RPMI8226 (cell line): ENCODE measurements at regions not wholly inside any gene's neighbourhood (a gene's known extent, or its start where the extent isn't known, plus 50 kb on each side); places are given as distances from the start of the nearest gene placed in this dataset.

Experiments
- DNase-seq: peaks from one replicate; pipeline ENCODE4 v3.0.0-alpha.2; 2015

DNA sequence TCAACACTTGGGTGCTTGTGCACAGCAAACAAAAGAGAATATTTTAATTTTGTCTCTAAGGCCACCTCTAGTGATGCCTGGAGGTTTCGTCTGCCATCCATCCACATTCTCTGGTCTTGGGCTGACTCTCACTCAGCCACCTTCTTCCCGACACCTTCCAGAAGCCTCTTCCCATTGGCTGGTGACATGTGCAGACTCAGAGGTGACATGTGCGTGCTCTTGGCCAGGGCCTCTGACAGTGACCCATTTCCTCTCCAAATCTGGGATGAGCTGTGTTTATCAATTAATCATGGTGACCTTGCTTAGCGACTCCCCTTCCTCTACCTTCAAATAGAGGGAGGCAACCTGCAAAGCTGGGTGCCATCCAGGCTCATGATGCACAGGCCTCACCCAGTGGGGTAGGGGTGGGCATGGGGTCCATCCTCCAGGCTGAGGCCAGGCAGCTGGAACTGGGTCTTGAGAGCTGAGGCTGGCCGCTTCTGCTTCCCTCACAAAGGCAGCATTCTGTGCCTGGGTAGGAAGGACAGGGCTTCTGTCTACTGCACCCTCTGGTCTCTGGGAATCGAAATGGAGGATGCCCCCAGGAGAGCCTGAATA, 91.8 kb downstream of the DHCR7 start:
- DNase-seq = no peak

GRCh38 chr11:71355281-71355680, 92.9 kb downstream of the DHCR7 start:
- no peak for DNase-seq

GRCh38 chr11:71354394-71355105, 93.6 kb downstream of the DHCR7 start:
- no peak for DNase-seq

- no peak for DNase-seq
These were observed 95.4 kb downstream of the DHCR7 start for GRCh38 chr11:71352748-71353147.

GRCh38 chr11:71352226-71352625, 96.0 kb downstream of the DHCR7 start:
- no peak for DNase-seq

DNA sequence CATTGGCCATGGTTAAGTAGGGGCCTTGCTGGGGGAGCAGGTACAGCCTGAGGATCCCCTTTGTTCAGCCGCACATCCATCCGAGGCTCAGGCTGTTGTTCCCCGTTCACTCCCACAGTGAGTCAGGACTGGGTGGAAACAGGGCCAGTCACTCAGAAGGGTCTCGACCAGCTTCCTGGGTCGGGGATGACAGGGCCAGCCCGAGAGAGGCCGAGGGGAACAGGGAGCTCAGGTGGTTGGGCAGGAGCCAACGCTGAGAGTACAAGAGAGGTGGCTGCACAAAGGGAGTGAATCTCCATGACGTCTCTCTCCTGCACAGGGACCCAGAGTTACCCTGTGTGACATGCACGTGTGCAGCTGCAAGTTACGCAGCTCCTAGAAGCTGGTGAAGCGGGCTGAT, 97.2 kb upstream of the SHANK2 start:
- peak; percentile 35 for DNase-seq

GRCh38 chr11:71343828-71344400, 91.5 kb upstream of the SHANK2 start:
- no peak for DNase-seq

DNA sequence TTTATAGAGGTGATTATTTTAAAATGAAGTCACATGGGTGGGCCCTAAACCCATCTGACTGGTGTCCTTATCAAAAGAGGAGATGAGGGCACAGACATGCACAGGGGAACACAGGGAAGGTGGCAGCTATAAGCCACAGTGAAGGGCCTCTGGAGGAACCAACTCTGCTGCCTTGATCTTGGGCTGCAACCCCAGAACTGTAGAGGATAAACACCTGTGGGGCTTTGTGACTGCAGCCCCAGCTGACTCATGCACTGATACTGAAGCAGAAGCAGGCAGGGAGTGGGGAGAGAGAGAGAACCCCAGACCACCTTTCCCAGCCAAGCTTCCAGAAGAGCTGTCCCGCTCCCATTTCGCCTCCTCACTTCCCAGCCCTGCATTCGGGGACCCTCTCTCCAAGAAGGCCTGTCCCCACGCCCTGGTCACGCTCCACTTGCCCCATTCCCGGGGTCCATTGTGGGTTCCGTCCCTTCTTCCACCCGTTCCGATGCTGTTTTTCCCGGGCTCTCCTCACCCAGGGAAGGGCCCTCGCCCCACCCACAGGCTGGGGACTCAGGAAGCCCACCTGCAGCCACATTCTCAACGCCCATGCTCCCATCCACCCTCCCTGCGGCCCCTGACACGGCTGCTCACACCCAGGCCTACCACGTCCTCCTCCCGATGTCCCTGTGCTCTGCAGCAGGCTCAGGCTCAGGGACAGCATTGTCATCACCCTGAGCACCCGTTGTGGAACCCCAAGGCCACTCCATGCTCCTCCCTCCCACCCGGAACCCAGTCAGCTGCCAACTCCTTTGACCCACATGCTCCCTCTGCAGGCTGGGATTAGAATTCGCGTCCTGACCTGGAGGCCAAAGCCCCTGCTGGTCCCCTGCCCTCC, 90.8 kb upstream of the SHANK2 start:
- peak; percentile 74 for DNase-seq

DNA sequence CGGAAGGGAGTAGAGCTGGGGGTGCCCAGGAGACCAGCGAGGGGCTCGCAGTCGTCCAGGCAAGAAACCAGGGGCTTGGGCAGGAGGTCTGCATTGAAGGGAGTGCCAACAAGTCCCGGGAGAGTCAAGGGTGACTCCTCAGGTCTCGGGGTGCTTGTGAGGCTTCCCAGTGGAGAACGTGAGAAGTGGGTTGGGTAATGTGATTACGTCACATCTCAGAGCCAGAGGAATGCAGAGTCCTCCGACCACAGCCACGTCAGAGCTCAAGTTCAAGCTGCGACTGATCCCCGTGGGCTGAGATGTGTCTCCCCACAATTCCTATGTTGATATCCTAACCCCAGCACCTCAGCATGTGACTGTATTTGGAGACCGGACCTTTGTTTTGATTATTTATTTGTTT, 89.7 kb upstream of the SHANK2 start:
- no peak for DNase-seq

DNA sequence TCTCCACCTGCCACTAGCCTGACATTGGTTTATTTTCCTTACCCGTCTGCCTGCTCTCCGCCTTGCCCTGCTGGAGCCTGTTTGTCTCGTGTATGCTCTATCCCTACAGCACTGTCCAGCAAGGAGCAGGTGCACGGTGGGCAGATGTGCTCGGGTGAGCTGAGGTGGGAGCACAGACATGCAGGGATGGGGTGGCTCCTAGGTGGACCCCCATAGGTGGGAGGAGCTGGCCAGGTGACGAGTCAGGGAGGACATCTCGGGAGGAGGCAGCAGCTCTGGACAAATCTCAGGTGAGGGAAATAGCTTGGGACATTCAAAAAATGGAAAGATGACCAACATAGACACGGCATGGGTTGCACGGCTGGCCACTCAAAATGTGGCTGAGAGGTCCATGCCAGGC, 89.2 kb upstream of the SHANK2 start:
- no peak for DNase-seq

DNA sequence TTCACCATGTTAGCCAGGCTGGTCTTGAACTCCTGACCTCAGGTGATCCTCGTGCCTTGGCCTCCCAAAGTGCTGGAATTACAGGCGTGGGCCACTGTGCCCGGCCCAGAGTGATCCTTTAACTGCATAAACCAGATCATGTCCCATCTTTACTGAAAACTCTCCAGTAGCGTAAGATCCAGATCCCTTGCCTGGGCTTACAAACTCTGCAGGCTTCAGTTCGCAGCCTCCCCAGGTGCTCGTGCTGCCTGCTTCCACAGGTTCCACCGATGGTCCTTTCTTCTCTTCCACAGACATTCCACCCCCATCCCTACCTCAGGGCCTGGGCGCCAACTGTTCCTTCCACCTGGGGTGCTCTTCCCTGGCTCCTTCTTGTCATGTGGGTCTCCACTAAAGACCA, 88.8 kb upstream of the SHANK2 start:
- no peak for DNase-seq

GRCh38 chr11:71340086-71340606, 87.8 kb upstream of the SHANK2 start:
- DNase-seq = no peak

GRCh38 chr11:71339396-71339881, 87.1 kb upstream of the SHANK2 start:
- no peak for DNase-seq

- no peak for DNase-seq
These were observed 86.5 kb upstream of the SHANK2 start for GRCh38 chr11:71338801-71339395.

GRCh38 chr11:71336996-71337754, 84.8 kb upstream of the SHANK2 start:
- no peak for DNase-seq

- no peak for DNase-seq
These were observed 84.0 kb upstream of the SHANK2 start for GRCh38 chr11:71336176-71336995.

DNA sequence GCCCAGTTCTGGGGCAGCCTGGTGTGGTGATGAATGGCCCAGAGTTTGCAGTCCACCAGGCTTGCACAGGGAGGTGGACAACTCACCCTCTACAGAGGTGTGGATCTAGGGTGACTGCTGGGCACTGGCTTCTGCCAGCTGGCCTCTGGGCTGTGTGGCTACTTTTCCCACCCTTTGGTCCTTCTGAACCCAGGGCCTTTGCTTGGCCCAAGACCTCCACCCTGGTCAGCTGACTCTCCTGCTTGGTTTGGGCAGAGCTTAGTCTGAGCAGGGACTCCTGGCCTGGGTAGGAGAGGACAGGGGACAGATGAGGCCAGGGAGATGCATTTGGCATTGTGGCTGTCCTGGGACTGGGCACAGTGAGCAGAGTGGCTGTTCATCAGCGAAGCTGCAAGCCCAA, 83.0 kb upstream of the SHANK2 start:
- no peak for DNase-seq

DNA sequence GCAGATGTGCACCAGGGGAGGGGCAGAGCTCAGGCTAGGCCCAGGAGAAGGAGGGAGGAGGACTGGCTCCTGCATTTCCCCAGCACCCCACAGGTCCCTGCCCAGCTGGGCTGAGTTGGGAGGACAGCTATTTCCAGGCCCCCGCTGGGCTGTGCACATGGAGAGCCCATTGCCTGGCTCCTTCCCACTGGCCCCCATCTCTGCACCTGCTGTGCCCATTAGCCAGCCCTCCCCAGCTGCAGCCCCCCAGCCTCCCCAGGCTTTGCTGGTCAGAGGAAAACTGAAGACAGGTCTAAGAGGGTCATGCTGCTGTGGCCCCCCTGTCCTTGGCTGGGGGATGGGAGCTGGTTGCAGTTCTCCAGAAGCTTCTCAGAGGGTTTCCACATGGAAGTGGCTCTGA, 81.8 kb upstream of the SHANK2 start:
- no peak for DNase-seq

DNA sequence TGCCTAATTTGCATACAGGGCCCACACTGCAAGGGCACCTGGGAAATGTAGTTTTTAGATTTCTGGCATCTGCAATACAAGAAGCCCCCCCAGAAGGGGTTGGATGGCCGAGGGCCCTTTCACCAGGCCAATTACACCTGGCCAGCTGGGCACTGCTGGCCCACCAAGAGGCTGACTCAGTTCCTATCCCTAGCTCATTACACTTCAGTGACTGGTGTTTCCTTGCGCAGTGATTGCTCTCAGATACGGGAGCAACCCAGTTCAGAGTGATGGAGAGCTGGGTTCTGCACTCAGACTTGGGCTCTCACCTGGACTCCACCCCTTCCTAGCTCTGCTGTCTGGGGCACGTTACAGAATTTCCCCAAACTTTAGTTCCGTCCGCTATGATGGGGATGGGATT, 81.1 kb upstream of the SHANK2 start:
- DNase-seq = no peak

GRCh38 chr11:71332447-71332846, 80.1 kb upstream of the SHANK2 start:
- DNase-seq = no peak

DNA sequence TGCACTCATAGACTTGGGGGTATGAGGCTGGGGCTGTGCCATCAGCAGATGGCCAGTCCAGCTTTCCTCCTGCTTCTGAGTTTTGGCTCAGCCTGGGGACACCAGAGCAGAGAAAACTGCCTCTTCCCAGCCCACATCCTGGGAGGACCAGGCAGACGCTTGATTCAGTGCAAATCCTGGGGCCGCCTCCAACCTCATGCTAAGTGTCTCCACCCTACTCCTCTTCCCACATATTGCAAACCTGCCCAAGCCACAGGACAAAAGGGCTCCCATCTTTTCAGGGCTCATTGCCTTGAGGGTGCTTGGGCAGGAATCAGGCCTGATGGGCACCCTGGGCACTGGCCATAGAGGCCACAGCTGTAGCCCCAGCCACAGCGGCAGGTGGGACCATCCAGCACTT, 79.7 kb upstream of the SHANK2 start:
- DNase-seq = no peak
